HT1080 (cell line): ENCODE measurements at regions not wholly inside any gene's neighbourhood (a gene's known extent, or its start where the extent isn't known, plus 50 kb on each side); places are given as distances from the start of the nearest gene placed in this dataset. TPM values are rescaled to one million over a fixed set of nuclear protein-coding genes. Genes with fewer than 3 reads are reported as not detected.
"Not testable (repeated sequence)": the region's sequence is repeated elsewhere in the genome, so short reads cannot be mapped to it uniquely, and the experiment has no call there.

Source experiments
- DNase-seq: peaks from one replicate; pipeline ENCODE4 v3.0.0-alpha.2; 2015; ENCODE audit warnings: low read depth
- small RNA-seq: library from RNA; depleted of rRNA; stranded (forward); fragments of <200 nt; gene quantifications from one replicate; pipeline ENCODE3, GENCODE V24; 2014

GRCh38 chr9:40907657-40908624, 220.5 kb downstream of the FOXD4L6 start:
- no peak for DNase-seq

GRCh38 chr9:40906879-40907278, 221.6 kb downstream of the FOXD4L6 start:
- DNase-seq = not testable (repeated sequence)

DNA sequence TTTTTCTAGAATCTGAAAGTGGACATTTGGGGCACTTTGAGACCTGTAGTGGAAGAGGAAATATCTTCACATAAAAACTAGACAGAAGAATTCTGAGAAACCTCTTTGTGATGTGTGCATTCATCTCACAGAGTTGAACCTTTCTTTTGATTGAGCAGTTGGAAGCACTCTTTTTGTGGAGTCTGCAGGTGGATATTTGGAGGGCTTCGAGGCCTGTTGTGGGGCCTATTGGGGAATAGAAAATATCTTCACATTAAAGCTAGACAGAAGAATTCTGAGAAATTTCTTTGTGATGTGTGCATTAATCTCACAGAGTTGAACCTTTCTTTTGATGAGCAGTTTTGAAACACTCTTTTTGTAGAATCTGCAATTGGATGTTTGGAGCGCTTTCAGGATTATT, 236.2 kb downstream of the FOXD4L6 start:
- not testable (repeated sequence) for DNase-seq

DNA sequence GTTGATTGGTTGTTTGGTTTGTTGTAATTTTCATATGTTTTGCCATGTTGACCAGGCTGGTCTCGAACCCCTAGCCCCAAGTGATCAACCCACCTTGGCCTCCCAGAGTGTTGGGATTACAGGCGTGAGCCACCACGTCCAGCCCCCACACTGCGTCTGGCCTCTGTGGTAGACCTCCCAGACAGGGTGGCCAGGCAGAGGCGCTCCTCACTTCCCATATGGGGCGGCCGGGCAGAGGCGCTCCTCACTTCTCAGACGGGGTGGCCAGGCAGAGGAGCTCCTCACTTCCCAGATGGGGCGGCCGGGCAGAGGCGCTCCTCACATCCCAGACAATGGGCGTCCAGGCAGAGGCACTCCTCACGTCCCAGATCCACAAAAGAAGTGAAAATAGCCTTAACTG, 242.6 kb downstream of the FOXD4L6 start:
- DNase-seq = not testable (repeated sequence)

- not testable (repeated sequence) for DNase-seq
These were observed 243.5 kb downstream of the FOXD4L6 start for GRCh38 chr9:40884902-40885490.

- no peak for DNase-seq
These were observed 244.2 kb downstream of the FOXD4L6 start for GRCh38 chr9:40884072-40884901.

GRCh38 chr9:40883423-40884071, 244.9 kb downstream of the FOXD4L6 start:
- not testable (repeated sequence) for DNase-seq

GRCh38 chr9:40873753-40874295, 254.7 kb downstream of the FOXD4L6 start:
- DNase-seq = not testable (repeated sequence)

- DNase-seq = not testable (repeated sequence)
These were observed 260.0 kb downstream of the FOXD4L6 start for GRCh38 chr9:40868437-40868836.

Small RNAs in the stretch of these regions (small RNA-seq; reads per million reads assigned to genes)
- gene AL353626.2 (not detected), gene MIR1299 (not detected)
